COR-L47 (cell line): ENCODE measurements at regions not wholly inside any gene's neighbourhood (a gene's known extent, or its start where the extent isn't known, plus 50 kb on each side); places are given as distances from the start of the nearest gene placed in this dataset.

Experiments
- DNase-seq: peaks from one replicate; lab custom pipeline; 2025; lab: John Stamatoyannopoulos, UW

GRCh38 chr11:128261011-128261421, 326.3 kb downstream of the ETS1 start:
- no peak for DNase-seq

GRCh38 chr11:128260398-128260797, 327.0 kb downstream of the ETS1 start:
- DNase-seq, result no peak

DNA sequence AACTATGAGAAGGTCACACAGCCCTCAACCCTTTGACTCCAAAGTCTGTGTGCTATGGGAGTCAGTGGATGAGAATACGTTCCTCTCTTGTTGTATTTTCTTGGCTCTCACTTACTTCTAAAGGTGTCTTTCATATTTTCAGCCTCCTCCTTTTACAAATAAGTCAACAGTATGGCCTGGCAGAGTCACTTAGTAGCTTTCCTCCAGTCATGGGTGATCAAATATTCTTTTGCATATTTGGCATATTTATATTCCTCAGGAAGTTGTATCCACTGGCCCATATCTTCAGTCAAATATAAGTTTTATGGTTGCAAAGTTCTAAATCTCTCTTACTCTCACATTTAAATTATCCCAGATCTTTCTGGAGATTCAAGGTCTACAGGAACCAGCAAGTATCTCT, 327.5 kb downstream of the ETS1 start:
- no peak for DNase-seq

DNA sequence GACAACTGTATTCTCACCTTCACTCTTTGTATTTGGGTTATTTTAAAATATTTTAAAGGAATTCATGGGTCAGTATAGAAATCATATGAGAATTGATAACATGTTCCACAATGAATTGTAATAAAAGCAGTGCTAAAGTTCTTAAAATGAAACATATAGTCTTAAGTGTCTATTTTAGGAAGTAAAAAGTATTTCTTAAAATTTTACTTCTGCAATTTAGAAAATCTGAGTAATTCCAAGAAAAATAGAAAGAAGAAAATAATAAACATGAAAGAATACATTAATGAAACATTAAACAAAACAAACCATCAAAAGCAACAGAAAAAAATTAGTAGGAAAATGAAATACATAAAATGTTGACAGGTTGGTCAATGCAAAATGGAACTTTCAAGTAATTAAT, 332.4 kb downstream of the ETS1 start:
- no peak for DNase-seq

GRCh38 chr11:128251140-128251539, 336.2 kb downstream of the ETS1 start:
- no peak for DNase-seq

GRCh38 chr11:128250482-128250881, 336.9 kb downstream of the ETS1 start:
- DNase-seq, result no peak

DNA sequence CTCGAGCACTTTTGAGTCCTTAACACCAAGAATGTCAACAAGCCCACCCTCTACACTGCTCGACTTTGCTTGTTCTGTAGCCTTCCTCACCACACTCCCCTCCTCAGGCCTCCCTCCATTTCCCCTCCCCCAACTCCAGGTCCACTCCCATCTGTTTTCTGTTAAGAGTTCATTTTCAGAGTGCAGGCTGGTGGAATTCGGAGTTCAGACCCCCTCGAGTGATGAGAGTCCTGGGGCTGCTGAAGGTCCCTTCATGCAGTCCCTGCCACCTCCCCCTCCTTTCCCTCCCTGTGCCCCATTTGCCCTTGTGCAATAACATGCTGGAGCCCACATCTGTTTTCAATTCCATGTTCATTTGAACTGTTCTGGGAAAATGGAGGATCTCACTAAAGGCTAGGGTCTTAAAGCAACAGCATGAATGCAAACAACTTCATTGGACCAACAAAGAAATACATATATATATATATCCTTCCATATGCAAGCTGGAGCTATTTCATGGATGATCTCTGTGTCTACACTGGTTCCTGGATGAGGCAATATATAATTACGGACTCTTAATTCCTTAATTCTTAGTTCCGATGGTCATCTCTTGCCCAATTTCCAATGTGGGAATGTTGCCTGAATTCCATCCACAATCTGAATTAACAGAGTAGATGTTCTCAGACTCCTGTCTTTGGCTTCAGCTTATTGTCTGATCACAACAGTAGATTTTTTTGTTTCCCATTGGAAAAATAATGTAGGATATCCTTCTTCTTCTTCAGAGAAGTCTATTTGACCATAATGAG, 340.4 kb downstream of the ETS1 start:
- DNase-seq, result no peak

DNA sequence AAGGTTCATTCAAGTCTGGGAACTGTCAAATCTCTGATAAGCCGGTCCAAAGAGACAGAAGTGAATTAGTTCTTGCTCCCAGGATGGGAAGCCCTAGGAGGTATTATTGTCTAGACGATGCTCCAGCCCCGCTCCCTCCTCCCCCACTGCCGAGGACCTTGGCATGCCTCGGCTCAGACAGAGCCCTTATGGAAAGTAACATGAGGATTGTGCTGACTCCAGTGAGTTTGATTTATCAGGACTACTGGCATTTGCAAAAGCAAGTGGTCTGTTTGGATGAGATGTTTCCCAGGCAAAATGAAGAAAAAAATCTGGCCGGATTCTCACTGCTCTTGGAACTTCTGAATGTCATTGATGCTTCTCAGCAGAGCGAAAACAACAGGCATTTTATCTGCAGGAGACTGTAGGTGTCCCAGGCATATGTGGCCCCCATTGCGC, 341.0 kb downstream of the ETS1 start:
- no peak for DNase-seq

GRCh38 chr11:128244871-128245270, 342.5 kb downstream of the ETS1 start:
- DNase-seq, result no peak

- no peak for DNase-seq
Observed at GRCh38 chr11:128242451-128242850, 344.9 kb downstream of the ETS1 start.

DNA sequence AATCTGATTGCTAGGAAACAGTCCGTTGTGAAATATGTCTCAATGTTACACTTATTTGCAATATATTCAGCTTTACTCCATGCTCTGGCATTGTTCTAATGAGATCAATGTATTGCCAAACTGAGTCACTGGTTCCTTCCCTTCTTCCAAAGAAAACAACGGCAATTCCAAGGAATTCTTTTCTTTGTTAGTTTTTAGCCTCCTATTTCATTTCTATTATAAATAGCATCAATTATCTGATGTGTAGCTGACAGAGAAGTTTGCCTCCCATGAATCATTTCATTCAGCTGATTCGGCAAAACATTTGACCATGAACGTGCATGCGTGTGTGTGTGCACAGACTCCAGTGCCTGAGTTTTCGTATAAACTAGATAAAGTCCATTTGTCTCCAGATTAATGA, 346.8 kb downstream of the ETS1 start:
- DNase-seq, result no peak

- DNase-seq, result no peak
Observed at GRCh38 chr11:128239306-128239705, 348.1 kb downstream of the ETS1 start.

DNA sequence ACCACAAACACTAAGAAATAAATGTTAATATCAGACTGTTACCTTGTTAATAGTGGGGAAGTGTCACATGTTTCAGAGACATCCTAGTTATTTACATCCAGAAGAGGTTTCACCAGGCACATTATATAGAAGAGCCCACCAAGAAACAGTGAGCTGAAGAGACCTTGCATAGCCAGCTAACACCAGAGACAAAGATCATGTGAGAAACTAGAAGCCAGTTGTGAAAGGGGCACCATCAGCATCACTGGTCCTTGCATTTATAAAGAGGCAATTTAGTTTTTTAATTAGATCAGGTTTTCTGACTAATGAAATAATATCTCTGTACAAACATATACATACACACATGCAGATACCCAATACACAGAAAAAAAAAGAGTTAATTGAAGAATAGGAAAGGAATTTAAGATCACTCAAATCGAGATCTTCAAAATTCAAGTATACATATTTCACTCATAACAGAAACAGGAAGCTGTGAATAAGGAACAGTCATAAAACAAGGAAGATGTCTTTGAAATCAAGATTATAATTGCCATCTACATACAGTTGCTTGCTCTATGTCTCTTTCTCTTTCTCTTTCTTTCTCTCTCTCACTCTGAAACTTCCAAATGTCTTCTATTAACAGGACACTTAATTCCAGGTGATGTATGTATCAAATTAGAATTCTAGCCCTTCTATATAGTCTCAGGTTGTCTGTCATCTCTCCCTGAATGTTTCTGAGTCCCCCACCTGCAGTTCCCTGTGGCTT, 348.7 kb downstream of the ETS1 start:
- no peak for DNase-seq

DNA sequence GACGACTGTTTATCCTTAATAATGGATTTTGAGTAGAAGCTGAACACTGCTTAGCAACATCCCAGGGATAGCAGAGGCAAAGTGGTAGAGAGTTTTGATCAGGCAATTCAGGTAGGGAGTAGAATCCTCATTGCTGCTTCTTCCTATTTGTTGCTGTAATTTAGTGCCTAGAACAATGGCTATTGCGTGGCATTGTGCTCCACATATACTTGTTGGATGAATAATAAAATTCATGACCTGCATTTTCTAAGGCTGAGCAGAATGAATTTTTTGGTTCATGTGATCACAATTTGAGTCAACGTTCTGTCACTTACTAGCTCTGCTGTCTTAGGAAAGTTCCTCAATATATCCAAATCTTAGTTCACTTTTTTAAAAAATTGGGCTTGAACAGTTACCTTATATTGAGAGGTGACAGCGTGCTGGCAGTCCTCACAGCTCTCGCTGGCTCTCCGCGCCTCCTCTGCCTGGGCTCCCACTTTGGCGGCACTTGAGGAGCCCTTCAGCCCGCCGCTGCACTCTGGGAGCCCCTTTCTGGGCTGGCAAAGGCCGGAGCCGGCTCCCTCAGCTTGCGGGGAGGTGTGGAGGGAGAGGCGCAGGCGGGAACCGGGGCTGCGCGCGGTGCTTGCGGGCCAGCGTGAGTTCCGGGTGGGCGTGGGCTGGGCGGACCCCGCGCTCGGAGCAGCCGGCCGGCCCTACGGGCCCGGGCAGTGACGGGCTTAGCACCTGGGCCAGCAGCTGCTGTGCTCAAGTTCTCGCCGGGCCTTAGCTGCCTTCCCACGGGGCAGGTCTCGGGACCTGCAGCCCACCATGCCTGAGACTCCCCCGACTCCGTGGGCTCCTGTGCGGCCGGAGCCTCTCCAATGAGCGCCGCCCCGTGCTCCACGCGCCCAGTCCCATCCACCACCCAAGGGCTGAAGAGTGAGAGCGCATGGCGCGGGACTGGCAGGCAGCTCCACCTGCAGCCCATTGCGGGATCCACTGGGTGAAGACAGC, 350.6 kb downstream of the ETS1 start:
- no peak for DNase-seq

DNA sequence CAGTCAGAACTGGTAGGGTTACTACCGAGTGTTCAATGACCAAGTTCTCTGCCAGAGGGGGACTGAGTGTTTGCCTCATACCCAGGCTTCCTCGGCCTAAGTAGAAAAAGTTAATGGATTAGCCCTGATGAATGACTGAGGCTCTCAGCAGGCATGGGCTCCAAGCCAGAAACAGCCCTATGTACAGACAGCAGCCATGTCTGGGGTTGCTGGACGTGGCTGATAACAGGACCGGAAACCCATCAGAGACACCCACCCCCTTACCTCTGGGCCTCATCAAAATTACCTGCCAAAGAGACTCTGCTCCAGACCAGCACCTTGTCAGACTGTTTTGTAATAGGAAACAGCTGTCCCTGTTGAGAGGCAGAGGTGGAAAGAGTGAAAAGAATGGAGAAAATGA, 351.4 kb downstream of the ETS1 start:
- peak; percentile 27 for DNase-seq

DNA sequence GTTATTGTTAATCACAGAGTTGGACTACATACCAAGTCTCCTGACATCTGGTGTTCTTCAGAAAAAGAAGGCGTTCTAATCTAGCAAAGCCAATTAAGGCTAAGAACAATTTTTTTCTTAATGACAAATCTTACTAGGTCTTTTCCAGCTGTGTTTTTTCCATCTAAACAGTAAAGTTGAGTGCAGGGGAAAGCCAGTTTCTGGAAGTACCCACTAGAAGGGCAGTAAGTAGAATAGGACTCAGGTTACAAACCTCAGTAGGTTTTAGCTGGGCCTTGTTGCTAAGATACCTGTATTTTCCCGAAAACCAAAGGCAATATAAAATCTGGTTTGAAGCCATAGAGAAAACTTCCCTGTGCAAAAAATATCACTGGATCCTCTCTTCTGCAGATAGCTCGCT, 351.9 kb downstream of the ETS1 start:
- no peak for DNase-seq

DNA sequence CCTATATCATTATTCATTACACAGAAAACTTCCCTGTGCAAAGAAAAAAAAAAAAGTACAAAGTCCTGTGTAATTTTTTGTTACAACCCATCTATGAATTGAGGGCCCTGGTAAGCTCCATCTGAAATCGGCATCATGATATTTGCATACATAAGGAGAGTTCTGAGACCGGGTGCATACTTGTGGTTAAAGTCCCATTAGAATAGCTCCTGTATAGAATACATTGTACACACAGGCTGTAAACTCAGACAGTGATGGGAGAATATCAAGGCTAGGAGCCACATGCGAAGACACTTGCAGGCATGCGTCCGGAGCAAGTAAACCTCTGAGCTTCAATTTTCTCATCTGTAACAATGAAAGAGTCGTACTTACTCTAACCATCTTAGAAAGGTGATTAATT, 353.2 kb downstream of the ETS1 start:
- no peak for DNase-seq

GRCh38 chr11:128232588-128232987, 354.8 kb downstream of the ETS1 start:
- DNase-seq, result no peak

GRCh38 chr11:128231845-128232410, 355.4 kb downstream of the ETS1 start:
- DNase-seq, result no peak

- DNase-seq, result no peak
Observed at GRCh38 chr11:128227466-128227865, 359.9 kb downstream of the ETS1 start.

- no peak for DNase-seq
Observed at GRCh38 chr11:128226106-128226716, 361.1 kb downstream of the ETS1 start.
